AG09319 (cell line): ENCODE measurements at regions not wholly inside any gene's neighbourhood (a gene's known extent, or its start where the extent isn't known, plus 50 kb on each side); places are given as distances from the start of the nearest gene placed in this dataset.
"Not testable (repeated sequence)": the region's sequence is repeated elsewhere in the genome, so short reads cannot be mapped to it uniquely, and the experiment has no call there.

Experiments
- DNase-seq: peaks from one replicate; pipeline ENCODE4 v3.0.0-alpha.2; 2010; ENCODE audit warnings: low read depth; ENCODE audit errors: extremely low read depth
- TF ChIP-seq, protein P1 (sequence below): IDR thresholded peaks from 2 replicates; pipeline ENCODE4 v1.5.1; 2011; ENCODE audit warnings: low read depth, mild to moderate bottlenecking, inconsistent platforms, low read length, moderate library complexity

DNA sequence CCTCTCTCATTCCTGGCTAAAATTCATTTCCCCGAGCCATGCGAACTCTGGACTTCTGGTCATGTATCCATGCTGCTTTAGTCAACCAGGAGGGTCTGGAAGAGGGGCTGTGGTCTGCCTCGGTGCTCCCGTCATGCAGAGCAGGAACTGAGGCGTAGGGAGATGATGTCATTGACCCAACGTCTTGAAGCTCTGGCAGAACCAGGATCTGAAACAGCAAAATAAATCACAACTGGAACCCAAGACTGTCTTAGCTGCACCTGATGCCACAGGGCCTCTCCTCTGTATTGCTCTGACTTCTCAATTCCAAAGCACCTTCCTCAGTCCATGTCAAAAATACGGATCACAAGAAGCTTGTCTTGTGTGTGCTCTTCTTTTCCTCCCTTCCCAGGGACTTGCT, 131.0 kb upstream of the LDB2 start:
- TF ChIP-seq, protein P1, sequence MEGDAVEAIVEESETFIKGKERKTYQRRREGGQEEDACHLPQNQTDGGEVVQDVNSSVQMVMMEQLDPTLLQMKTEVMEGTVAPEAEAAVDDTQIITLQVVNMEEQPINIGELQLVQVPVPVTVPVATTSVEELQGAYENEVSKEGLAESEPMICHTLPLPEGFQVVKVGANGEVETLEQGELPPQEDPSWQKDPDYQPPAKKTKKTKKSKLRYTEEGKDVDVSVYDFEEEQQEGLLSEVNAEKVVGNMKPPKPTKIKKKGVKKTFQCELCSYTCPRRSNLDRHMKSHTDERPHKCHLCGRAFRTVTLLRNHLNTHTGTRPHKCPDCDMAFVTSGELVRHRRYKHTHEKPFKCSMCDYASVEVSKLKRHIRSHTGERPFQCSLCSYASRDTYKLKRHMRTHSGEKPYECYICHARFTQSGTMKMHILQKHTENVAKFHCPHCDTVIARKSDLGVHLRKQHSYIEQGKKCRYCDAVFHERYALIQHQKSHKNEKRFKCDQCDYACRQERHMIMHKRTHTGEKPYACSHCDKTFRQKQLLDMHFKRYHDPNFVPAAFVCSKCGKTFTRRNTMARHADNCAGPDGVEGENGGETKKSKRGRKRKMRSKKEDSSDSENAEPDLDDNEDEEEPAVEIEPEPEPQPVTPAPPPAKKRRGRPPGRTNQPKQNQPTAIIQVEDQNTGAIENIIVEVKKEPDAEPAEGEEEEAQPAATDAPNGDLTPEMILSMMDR = no peak
- DNase-seq = no peak

GRCh38 chr4:17027495-17027894, 129.1 kb upstream of the LDB2 start:
- peak; percentile 73 for DNase-seq
- TF ChIP-seq, protein P1 = no peak

- no peak for DNase-seq
- TF ChIP-seq, protein P1 = no peak
Observed at GRCh38 chr4:17024425-17024824, 126.0 kb upstream of the LDB2 start.

- TF ChIP-seq, protein P1 = no peak
Observed at GRCh38 chr4:17020901-17021300, 122.5 kb upstream of the LDB2 start.

DNA sequence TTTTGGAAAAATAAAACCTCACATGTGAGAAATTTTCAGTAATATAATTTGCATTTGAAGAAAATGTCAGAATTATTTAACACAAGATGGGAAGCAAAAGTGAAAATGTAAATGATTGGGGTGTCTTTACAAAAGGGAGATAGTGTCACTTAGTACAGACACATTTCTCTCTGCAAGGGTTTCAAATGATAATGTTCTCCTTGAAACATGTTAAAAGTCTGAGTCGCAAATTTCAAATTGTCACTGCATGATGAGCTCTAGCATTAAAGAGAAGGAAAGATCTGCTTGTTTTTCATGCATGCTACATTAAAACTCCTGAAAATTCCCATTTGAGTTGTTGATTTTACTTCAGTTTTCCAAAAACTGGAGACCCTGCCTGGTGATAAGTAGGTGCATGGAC, 122.0 kb upstream of the LDB2 start:
- TF ChIP-seq, protein P1 = no peak
- no peak for DNase-seq

More at GRCh38 chr4:17020901-17021300, 122.5 kb upstream of the LDB2 start:
- no peak for DNase-seq

GRCh38 chr4:17018621-17019020, 120.2 kb upstream of the LDB2 start:
- DNase-seq = not testable (repeated sequence)

DNA sequence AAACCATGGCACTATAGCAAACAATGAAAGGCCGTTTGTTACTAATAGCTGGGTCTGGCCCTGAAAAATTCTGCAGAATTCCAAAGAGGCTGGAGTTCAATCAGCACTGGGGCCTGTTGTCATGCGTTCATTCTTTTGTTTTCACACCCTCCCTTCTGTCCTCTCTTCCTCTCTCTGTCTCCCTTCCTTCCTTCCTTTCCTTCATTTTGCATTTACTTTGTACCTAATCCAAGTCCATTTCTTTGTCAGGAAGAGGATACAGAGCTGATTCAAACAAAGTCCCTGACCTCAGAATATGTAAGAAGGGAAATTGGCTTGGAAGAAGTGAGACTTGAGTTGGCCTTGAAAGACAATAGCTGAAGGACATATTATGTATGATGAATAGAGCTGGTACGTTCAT, 119.6 kb upstream of the LDB2 start:
- DNase-seq = no peak
- TF ChIP-seq, protein P1 = no peak

DNA sequence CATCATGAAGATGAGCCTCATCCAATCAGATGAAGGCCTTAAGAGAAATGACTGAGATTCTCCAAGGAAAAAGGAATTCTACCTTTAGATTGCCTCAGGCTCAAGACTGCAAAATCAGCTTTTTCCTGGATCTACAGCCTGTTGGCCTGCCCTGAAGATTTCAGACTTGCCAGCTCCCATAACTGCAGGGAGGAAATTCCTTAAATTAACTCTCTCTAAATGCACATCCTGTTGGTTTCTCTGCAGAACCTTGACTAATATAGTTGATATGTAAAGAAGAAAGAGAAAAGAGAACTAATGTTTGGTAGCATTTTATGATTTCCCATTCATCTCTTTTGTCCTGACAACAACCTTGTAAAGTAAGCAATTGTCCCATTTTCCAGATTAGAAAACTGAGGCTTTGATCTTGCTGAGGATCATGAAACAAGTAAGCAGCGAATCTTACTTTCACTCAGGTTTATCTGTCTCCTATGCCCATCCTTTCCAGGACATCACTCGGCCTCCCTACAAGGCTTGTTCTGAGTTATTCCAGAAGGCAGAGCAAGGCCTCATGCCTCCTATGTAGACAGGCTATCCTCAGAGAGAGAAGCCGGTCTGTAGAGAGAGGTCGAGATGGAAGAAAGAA, 115.0 kb upstream of the LDB2 start:
- TF ChIP-seq, protein P1 = no peak
- DNase-seq = no peak
